ENCODE measurements at regions not wholly inside any gene's neighbourhood (a gene's known extent, or its start where the extent isn't known, plus 50 kb on each side); places are given as distances from the start of the nearest gene placed in this dataset.

GRCh38 chr17:12320286-12320685 lies 299.6 kb downstream of the MAP2K4 start:
- no peaks in the 10 kb centered on the region for H3K4me1 Mint-ChIP-seq
- no peak overlapping the region for H3K4me3 Mint-ChIP-seq
- H3K27ac Mint-ChIP-seq = no peak overlapping the region
- H3K27me3 Mint-ChIP-seq = no peaks in the 10 kb centered on the region
- no peaks in the 10 kb centered on the region for H3K36me3 Mint-ChIP-seq
- peaks cover 0 to 4% (median 0%) of the 10 kb centered on the region in 3 donors for H3K9me3 Mint-ChIP-seq

- Mint-ChIP-seq H3K27me3 (no peaks in the 10 kb centered on the region), H3K36me3 (peaks cover 2% of the 10 kb centered on the region), H3K4me1 (no peaks in the 10 kb centered on the region), H3K9me3 (peaks cover 6 to 23% (median 12%) of the 10 kb centered on the region in 3 donors), H3K4me3 (no peak overlapping the region), H3K27ac (no peak overlapping the region)
Observed at GRCh38 chr17:12328204-12328603, 307.5 kb downstream of the MAP2K4 start.

- Mint-ChIP-seq H3K27ac (no peak overlapping the region), H3K4me3 (no peak overlapping the region), H3K4me1 (no peaks in the 10 kb centered on the region)
Observed at GRCh38 chr17:12330456-12330855, 309.8 kb downstream of the MAP2K4 start.

GRCh38 chr17:12341328-12341727 lies 320.7 kb downstream of the MAP2K4 start:
- peaks cover 0 to 3% (median 2%) of the 10 kb centered on the region in 3 donors for H3K9me3 Mint-ChIP-seq
- no peak overlapping the region for H3K4me3 Mint-ChIP-seq
- H3K27ac Mint-ChIP-seq = no peak overlapping the region
- H3K36me3 Mint-ChIP-seq = peaks cover 3% of the 10 kb centered on the region
- peaks cover 4% of the 10 kb centered on the region for H3K27me3 Mint-ChIP-seq
- peaks cover 0 to 1% (median 0%) of the 10 kb centered on the region in 3 donors for H3K4me1 Mint-ChIP-seq

More at GRCh38 chr17:12330456-12330855, 309.8 kb downstream of the MAP2K4 start:
- peaks cover 6 to 23% (median 12%) of the 10 kb centered on the region in 3 donors for H3K9me3 Mint-ChIP-seq
- no peaks in the 10 kb centered on the region for H3K27me3 Mint-ChIP-seq
- H3K36me3 Mint-ChIP-seq = peaks cover 2% of the 10 kb centered on the region

GRCh38 chr17:12342161-12342560 lies 321.5 kb downstream of the MAP2K4 start:
- H3K36me3 Mint-ChIP-seq = peaks cover 3% of the 10 kb centered on the region
- peaks cover 0 to 2% (median under 1%) of the 10 kb centered on the region in 3 donors for H3K9me3 Mint-ChIP-seq
- peaks cover 0 to 1% (median 0%) of the 10 kb centered on the region in 3 donors for H3K4me1 Mint-ChIP-seq
- peaks cover 4% of the 10 kb centered on the region for H3K27me3 Mint-ChIP-seq
- no peak overlapping the region for H3K27ac Mint-ChIP-seq
- H3K4me3 Mint-ChIP-seq = no peak overlapping the region

GRCh38 chr17:12342609-12343435 lies 322.1 kb downstream of the MAP2K4 start:
- H3K27me3 Mint-ChIP-seq = peaks cover 4% of the 10 kb centered on the region
- H3K4me1 Mint-ChIP-seq = peaks cover 0 to 1% (median 0%) of the 10 kb centered on the region in 3 donors
- peaks cover 3% of the 10 kb centered on the region for H3K36me3 Mint-ChIP-seq
- H3K4me3 Mint-ChIP-seq = no peak overlapping the region
- peaks cover 0 to 2% (median 0%) of the 10 kb centered on the region in 3 donors for H3K9me3 Mint-ChIP-seq
- peak overlapping the region in 1 of 3 donors; percentile 29 for H3K27ac Mint-ChIP-seq

GRCh38 chr17:12348476-12348875 lies 317.2 kb upstream of the MYOCD start:
- Mint-ChIP-seq H3K27me3 (no peaks in the 10 kb centered on the region), H3K4me3 (no peak overlapping the region), H3K9me3 (peaks cover 0 to 2% (median 0%) of the 10 kb centered on the region in 3 donors), H3K4me1 (no peaks in the 10 kb centered on the region), H3K27ac (no peak overlapping the region), H3K36me3 (peaks cover 3% of the 10 kb centered on the region)

- no peaks in the 10 kb centered on the region for H3K4me1 Mint-ChIP-seq
- H3K36me3 Mint-ChIP-seq = peaks cover 3% of the 10 kb centered on the region
- peaks cover 0 to 2% (median 0%) of the 10 kb centered on the region in 3 donors for H3K9me3 Mint-ChIP-seq
- H3K27me3 Mint-ChIP-seq = no peaks in the 10 kb centered on the region
- no peak overlapping the region for H3K4me3 Mint-ChIP-seq
- H3K27ac Mint-ChIP-seq = no peak overlapping the region
Observed at GRCh38 chr17:12349297-12349696, 316.4 kb upstream of the MYOCD start.

GRCh38 chr17:12352127-12352526 lies 313.6 kb upstream of the MYOCD start:
- no peaks in the 10 kb centered on the region for H3K27me3 Mint-ChIP-seq
- peaks cover 0 to 17% (median 2%) of the 10 kb centered on the region in 3 donors for H3K9me3 Mint-ChIP-seq
- no peaks in the 10 kb centered on the region for H3K36me3 Mint-ChIP-seq
- H3K4me3 Mint-ChIP-seq = no peak overlapping the region
- no peaks in the 10 kb centered on the region for H3K4me1 Mint-ChIP-seq
- no peak overlapping the region for H3K27ac Mint-ChIP-seq

GRCh38 chr17:12357600-12357999 lies 308.1 kb upstream of the MYOCD start:
- H3K9me3 Mint-ChIP-seq = peaks cover 2 to 17% (median 6%) of the 10 kb centered on the region in 3 donors
- no peaks in the 10 kb centered on the region for H3K36me3 Mint-ChIP-seq
- H3K4me1 Mint-ChIP-seq = no peaks in the 10 kb centered on the region
- H3K4me3 Mint-ChIP-seq = no peak overlapping the region
- H3K27ac Mint-ChIP-seq = no peak overlapping the region
- H3K27me3 Mint-ChIP-seq = peaks cover 2% of the 10 kb centered on the region

GRCh38 chr17:12358477-12358876 lies 307.2 kb upstream of the MYOCD start:
- peaks cover 2% of the 10 kb centered on the region for H3K27me3 Mint-ChIP-seq
- no peak overlapping the region for H3K4me3 Mint-ChIP-seq
- no peak overlapping the region for H3K27ac Mint-ChIP-seq
- no peaks in the 10 kb centered on the region for H3K4me1 Mint-ChIP-seq
- H3K9me3 Mint-ChIP-seq = peaks cover 2 to 21% (median 6%) of the 10 kb centered on the region in 3 donors
- no peaks in the 10 kb centered on the region for H3K36me3 Mint-ChIP-seq

- Mint-ChIP-seq H3K27me3 (peaks cover 2% of the 10 kb centered on the region), H3K27ac (peak overlapping the region in 1 of 3 donors; percentile 11), H3K9me3 (peaks cover 3 to 10% (median 8%) of the 10 kb centered on the region in 3 donors), H3K4me1 (no peaks in the 10 kb centered on the region), H3K36me3 (no peaks in the 10 kb centered on the region), H3K4me3 (no peak overlapping the region)
Observed at GRCh38 chr17:12362853-12363455, 302.7 kb upstream of the MYOCD start.

- Mint-ChIP-seq H3K9me3 (peaks cover 2 to 10% (median 6%) of the 10 kb centered on the region in 3 donors), H3K27me3 (peaks cover 2% of the 10 kb centered on the region), H3K36me3 (no peaks in the 10 kb centered on the region), H3K4me3 (peak overlapping the region in 1 of 4 donors; percentile 41), H3K4me1 (no peaks in the 10 kb centered on the region), H3K27ac (no peak overlapping the region)
Observed at GRCh38 chr17:12365805-12366204, 299.9 kb upstream of the MYOCD start.

GRCh38 chr17:12369065-12369464 lies 296.6 kb upstream of the MYOCD start:
- Mint-ChIP-seq H3K27me3 (peaks cover 2% of the 10 kb centered on the region), H3K36me3 (no peaks in the 10 kb centered on the region), H3K4me3 (no peak overlapping the region), H3K4me1 (no peaks in the 10 kb centered on the region), H3K27ac (no peak overlapping the region), H3K9me3 (peaks cover 6 to 13% (median 7%) of the 10 kb centered on the region in 3 donors)

- Mint-ChIP-seq H3K4me1 (no peaks in the 10 kb centered on the region), H3K9me3 (peaks cover 6 to 11% (median 6%) of the 10 kb centered on the region in 3 donors), H3K36me3 (peaks cover 1% of the 10 kb centered on the region), H3K4me3 (no peak overlapping the region), H3K27ac (no peak overlapping the region), H3K27me3 (peaks cover 1% of the 10 kb centered on the region)
Observed at GRCh38 chr17:12376276-12376675, 289.4 kb upstream of the MYOCD start.

Data from IgD-negative memory B cell (primary cell).